Stimulated activated effector memory CD8-positive, alpha-beta T cell treated with anti-CD3 and anti-CD28 coated beads, Interleukin-12 subunit alpha, Interleukin-12 subunit beta, amount 100 ng/mL, for 72 hours (primary cell): ENCODE measurements at regions not wholly inside any gene's neighbourhood (a gene's known extent, or its start where the extent isn't known, plus 50 kb on each side); places are given as distances from the start of the nearest gene placed in this dataset.

ENCODE experiments used
- ATAC-seq: fragments of 150-1000 bp; cut with Tn5 transposase; 2 replicates; pipeline ENCODE4 v1.10.0; 2021
- DNase-seq, 2 donors: peaks; one replicate each; pipeline ENCODE4 v3.0.0; 2021 to 2022; ENCODE audit warnings: low spot score in 2 of 2
- H3K27ac Mint-ChIP-seq: one replicate; pipeline ENCODE4 v1.8.0; 2022; ENCODE audit warnings: mild to moderate bottlenecking, mixed read lengths
- H3K36me3 Mint-ChIP-seq: one replicate; pipeline ENCODE4 v1.8.0; 2022; ENCODE audit warnings: mild to moderate bottlenecking, mixed read lengths
- H3K4me1 Mint-ChIP-seq: one replicate; pipeline ENCODE4 v1.8.0; 2022; ENCODE audit warnings: mixed read lengths
- H3K4me3 Mint-ChIP-seq: one replicate; pipeline ENCODE4 v1.8.0; 2022; ENCODE audit warnings: mild to moderate bottlenecking, mixed read lengths
- H3K9me3 Mint-ChIP-seq: one replicate; pipeline ENCODE4 v1.8.0; 2022; ENCODE audit warnings: mixed read lengths

DNA sequence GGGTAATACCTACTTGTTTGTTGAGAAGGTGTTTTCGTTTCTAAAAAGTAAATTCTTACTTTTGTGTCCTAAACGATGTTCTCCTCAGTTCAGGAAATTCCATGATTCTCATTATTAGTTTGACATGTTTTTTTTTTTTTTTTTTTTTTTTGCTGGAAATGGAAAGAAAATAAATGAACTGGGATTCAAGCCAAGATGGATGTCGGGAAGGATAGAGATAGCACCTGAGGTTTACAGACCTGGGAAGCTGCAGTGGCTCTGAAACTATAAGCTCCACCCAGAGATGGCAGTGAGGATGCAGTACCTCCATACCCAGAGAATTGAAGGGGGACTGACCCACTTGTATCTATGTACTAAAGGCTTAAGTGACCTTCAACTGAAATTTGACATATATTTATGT lies 334.6 kb upstream of the TGFBR2 start:
- no peak overlapping the region for H3K27ac Mint-ChIP-seq
- ATAC-seq (no peak), DNase-seq (no peak)
- H3K9me3 Mint-ChIP-seq: no peaks in the 10 kb centered on the region
- no peak overlapping the region for H3K4me3 Mint-ChIP-seq
- H3K36me3 Mint-ChIP-seq: no peaks in the 10 kb centered on the region
- no peaks in the 10 kb centered on the region for H3K4me1 Mint-ChIP-seq

GRCh38 chr3:30273304-30274072 lies 332.9 kb upstream of the TGFBR2 start:
- Mint-ChIP-seq H3K4me3 (no peak overlapping the region), H3K27ac (no peak overlapping the region), H3K36me3 (no peaks in the 10 kb centered on the region), H3K4me1 (no peaks in the 10 kb centered on the region), H3K9me3 (peaks cover 4% of the 10 kb centered on the region)
- no peak for DNase-seq
- no peak for ATAC-seq

GRCh38 chr3:30277494-30277893 lies 328.9 kb upstream of the TGFBR2 start:
- no peaks in the 10 kb centered on the region for H3K4me1 Mint-ChIP-seq
- H3K4me3 Mint-ChIP-seq: no peak overlapping the region
- DNase-seq: no peak
- no peaks in the 10 kb centered on the region for H3K36me3 Mint-ChIP-seq
- no peak overlapping the region for H3K27ac Mint-ChIP-seq
- H3K9me3 Mint-ChIP-seq: peaks cover 4% of the 10 kb centered on the region
- no peak for ATAC-seq

- peaks cover 4% of the 10 kb centered on the region for H3K9me3 Mint-ChIP-seq
- peaks cover 22% of the 10 kb centered on the region for H3K4me1 Mint-ChIP-seq
- no peaks in the 10 kb centered on the region for H3K36me3 Mint-ChIP-seq
- H3K27ac Mint-ChIP-seq: no peak overlapping the region
- no peak for ATAC-seq
- DNase-seq: no peak
- no peak overlapping the region for H3K4me3 Mint-ChIP-seq
Measured at GRCh38 chr3:30281526-30281925, 324.9 kb upstream of the TGFBR2 start.

- H3K4me3 Mint-ChIP-seq: no peak overlapping the region
- H3K4me1 Mint-ChIP-seq: peaks cover 26% of the 10 kb centered on the region
- ATAC-seq: peak; percentile 49
- DNase-seq: no peak
- no peak overlapping the region for H3K27ac Mint-ChIP-seq
- H3K36me3 Mint-ChIP-seq: no peaks in the 10 kb centered on the region
- H3K9me3 Mint-ChIP-seq: peaks cover 3% of the 10 kb centered on the region
Measured at GRCh38 chr3:30282154-30282696, 324.2 kb upstream of the TGFBR2 start.

DNA sequence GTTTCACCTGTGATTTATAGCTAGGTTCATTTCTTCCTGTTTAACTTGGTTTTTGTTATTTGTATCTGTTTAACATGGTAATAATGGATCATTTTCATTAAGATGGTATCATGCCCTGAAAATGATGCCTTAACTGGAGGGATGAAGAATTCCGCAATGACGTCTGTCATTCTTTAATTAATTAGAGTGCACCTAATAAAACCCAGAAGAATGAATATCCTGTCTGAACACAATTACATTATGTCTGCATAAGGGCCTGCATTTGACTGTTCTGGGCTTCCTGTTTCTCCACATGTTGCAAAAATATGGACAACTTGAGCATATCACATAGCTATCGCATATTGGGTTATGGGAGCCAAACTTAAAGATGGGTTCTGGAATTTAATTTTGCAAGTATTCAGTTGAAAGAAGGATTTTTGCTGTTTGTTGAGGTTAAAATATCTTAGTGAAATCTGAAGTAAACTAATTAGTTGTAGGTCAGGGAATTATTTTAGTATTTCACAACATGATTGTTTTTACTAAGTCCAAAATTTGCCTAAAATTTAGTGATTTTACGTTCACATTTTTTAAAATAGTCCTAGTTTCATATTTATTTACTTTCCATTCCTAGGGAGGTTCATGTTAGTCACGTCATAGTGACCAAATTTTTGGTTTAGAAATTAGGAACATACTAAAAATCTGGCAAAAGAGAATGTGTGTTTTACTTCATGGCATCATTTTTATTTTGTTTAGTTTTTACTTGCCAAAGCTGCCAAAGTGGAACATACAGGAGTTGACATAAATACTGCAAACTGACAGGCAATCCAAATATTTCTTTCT lies 321.0 kb upstream of the TGFBR2 start:
- Mint-ChIP-seq H3K36me3 (no peaks in the 10 kb centered on the region), H3K27ac (no peak overlapping the region), H3K9me3 (no peaks in the 10 kb centered on the region), H3K4me3 (peak overlapping the region; percentile 11), H3K4me1 (peaks cover 38% of the 10 kb centered on the region)
- DNase-seq (no peak), ATAC-seq (no peak)

DNA sequence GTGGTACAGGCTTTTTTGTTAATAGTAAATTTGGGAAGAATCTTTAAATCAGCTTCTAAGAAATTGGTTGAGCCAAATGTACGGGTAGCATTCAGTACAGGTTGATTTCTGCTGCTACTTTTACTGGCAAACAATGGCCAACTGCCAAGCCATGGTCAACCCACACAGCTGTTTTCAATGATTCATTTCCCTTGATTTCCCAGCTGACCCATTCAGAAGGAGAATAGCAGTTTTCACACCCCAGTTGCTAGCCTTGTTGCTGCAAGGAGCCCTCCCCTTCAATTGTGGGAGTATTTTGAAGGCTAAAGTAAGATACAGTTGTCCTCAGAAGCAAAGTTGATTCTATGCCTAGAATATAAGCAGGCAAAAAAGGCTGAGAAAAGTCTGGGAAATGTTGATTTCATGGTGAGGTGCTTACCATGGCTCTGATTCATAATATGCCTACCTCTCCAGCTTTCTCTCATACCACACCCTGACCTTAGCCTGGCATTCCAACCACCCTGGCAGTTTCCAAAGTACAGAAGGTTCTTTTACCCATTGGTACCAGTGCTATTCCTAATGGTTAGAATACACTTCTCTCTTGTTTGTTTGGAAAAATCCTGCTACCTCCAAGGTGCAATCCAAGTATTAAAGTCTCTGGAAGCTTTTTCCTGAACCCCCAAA lies 320.3 kb upstream of the TGFBR2 start:
- H3K4me3 Mint-ChIP-seq: peak overlapping the region; percentile 11
- peaks cover 38% of the 10 kb centered on the region for H3K4me1 Mint-ChIP-seq
- ATAC-seq: peak; percentile 94
- no peaks in the 10 kb centered on the region for H3K9me3 Mint-ChIP-seq
- peak; percentile 21 to 74 for DNase-seq
- H3K36me3 Mint-ChIP-seq: no peaks in the 10 kb centered on the region
- no peak overlapping the region for H3K27ac Mint-ChIP-seq

- DNase-seq (no peak), ATAC-seq (peak; percentile 45)
- Mint-ChIP-seq H3K4me1 (peaks cover 43% of the 10 kb centered on the region), H3K9me3 (no peaks in the 10 kb centered on the region), H3K27ac (no peak overlapping the region), H3K36me3 (no peaks in the 10 kb centered on the region), H3K4me3 (no peak overlapping the region)
Measured at GRCh38 chr3:30286811-30287210, 319.6 kb upstream of the TGFBR2 start.

DNA sequence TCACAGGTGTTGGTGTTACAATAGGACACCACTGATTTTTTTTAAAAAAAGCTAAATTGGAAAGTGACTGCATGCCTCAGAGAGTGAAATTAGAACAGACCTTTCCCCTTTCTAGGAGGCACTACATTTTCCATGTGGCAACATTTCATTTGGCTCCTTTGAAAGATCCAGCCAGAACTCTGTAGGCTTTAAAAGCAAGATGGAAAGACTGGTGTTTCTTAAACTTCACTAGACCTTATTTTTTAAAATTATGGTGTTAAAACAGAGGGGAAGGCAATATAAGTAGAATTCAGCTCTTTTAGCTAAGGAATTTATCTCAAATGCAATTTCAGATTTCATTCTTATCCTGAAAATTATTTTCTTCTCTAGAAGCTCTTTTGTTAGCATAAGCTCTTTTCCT lies 317.6 kb upstream of the TGFBR2 start:
- H3K27ac Mint-ChIP-seq: no peak overlapping the region
- no peaks in the 10 kb centered on the region for H3K36me3 Mint-ChIP-seq
- no peaks in the 10 kb centered on the region for H3K9me3 Mint-ChIP-seq
- peaks cover 49% of the 10 kb centered on the region for H3K4me1 Mint-ChIP-seq
- ATAC-seq: no peak
- no peak for DNase-seq
- no peak overlapping the region for H3K4me3 Mint-ChIP-seq

GRCh38 chr3:30289324-30289723 lies 317.1 kb upstream of the TGFBR2 start:
- Mint-ChIP-seq H3K4me1 (peaks cover 46% of the 10 kb centered on the region), H3K36me3 (no peaks in the 10 kb centered on the region), H3K4me3 (no peak overlapping the region), H3K27ac (no peak overlapping the region), H3K9me3 (no peaks in the 10 kb centered on the region)
- peak; percentile 27 for ATAC-seq
- no peak for DNase-seq

- H3K27ac Mint-ChIP-seq: no peak overlapping the region
- no peak for ATAC-seq
- peaks cover 42% of the 10 kb centered on the region for H3K4me1 Mint-ChIP-seq
- no peak for DNase-seq
- no peaks in the 10 kb centered on the region for H3K36me3 Mint-ChIP-seq
- H3K9me3 Mint-ChIP-seq: no peaks in the 10 kb centered on the region
- no peak overlapping the region for H3K4me3 Mint-ChIP-seq
Measured at GRCh38 chr3:30289766-30290165, 316.6 kb upstream of the TGFBR2 start.

GRCh38 chr3:30290479-30290878 lies 315.9 kb upstream of the TGFBR2 start:
- Mint-ChIP-seq H3K4me1 (peaks cover 37% of the 10 kb centered on the region), H3K36me3 (no peaks in the 10 kb centered on the region), H3K27ac (no peak overlapping the region), H3K9me3 (no peaks in the 10 kb centered on the region), H3K4me3 (no peak overlapping the region)
- DNase-seq (no peak), ATAC-seq (no peak)

DNA sequence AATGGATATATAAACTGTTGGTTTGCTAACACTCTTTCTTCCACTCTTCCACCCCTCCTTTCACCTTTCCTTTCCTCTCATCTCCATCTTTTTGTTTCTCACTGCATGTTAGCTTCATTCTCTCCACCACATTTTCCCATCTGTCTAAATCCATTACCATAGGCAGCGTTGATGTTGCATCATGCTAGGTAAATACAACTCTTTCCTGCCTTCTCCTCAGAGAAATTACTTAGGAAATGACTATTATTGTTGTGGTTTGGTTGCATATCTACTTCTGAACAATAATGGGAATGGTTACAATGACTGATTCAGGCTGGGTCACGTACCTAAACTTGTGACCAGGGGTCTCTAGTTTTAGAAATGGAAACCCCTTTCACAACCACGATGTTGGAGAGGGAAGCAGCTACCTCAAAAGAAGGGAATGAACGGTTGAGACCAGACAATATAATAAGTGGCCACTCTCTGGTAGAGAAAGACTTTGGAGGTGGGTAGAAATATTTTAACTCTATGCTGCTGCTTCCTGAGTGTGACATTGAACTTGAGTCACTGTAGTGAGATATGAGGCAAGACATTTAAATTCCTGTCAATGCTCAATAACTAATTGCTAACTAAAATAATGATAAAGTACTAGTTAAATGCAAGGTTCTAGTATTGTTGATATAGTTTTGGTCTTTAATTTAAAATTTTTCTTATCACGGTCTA lies 314.1 kb upstream of the TGFBR2 start:
- H3K27ac Mint-ChIP-seq: no peak overlapping the region
- ATAC-seq (peak; percentile 68), DNase-seq (no peak)
- peaks cover 22% of the 10 kb centered on the region for H3K4me1 Mint-ChIP-seq
- no peaks in the 10 kb centered on the region for H3K36me3 Mint-ChIP-seq
- H3K4me3 Mint-ChIP-seq: no peak overlapping the region
- H3K9me3 Mint-ChIP-seq: no peaks in the 10 kb centered on the region

- H3K36me3 Mint-ChIP-seq: no peaks in the 10 kb centered on the region
- H3K27ac Mint-ChIP-seq: no peak overlapping the region
- peaks cover 21% of the 10 kb centered on the region for H3K4me1 Mint-ChIP-seq
- no peaks in the 10 kb centered on the region for H3K9me3 Mint-ChIP-seq
- ATAC-seq (no peak), DNase-seq (no peak)
- no peak overlapping the region for H3K4me3 Mint-ChIP-seq
Measured at GRCh38 chr3:30293621-30294240, 312.7 kb upstream of the TGFBR2 start.
